ENCODE measurements at regions not wholly inside any gene's neighbourhood (a gene's known extent, or its start where the extent isn't known, plus 50 kb on each side); places are given as distances from the start of the nearest gene placed in this dataset.

- no peak for DNase-seq (ENCODE audit: low read depth, low spot score)
Measured at GRCh38 chr5:155969537-155969936, 357.4 kb upstream of the SGCD start.

- DNase-seq (ENCODE audit: low read depth, low spot score) = no peak
Measured at GRCh38 chr5:155974369-155974768, 352.6 kb upstream of the SGCD start.

- no peak for DNase-seq (ENCODE audit: low read depth, low spot score)
Measured at GRCh38 chr5:155978850-155979249, 348.1 kb upstream of the SGCD start.

GRCh38 chr5:155982354-155982753, 344.6 kb upstream of the SGCD start:
- DNase-seq (ENCODE audit: low read depth, low spot score) = no peak

- no peak for DNase-seq (ENCODE audit: low read depth, low spot score)
Measured at GRCh38 chr5:155983954-155984353, 343.0 kb upstream of the SGCD start.

- DNase-seq (ENCODE audit: low read depth, low spot score) = no peak
Measured at GRCh38 chr5:155987265-155987810, 339.6 kb upstream of the SGCD start.

GRCh38 chr5:155989879-155990278, 337.1 kb upstream of the SGCD start:
- DNase-seq (ENCODE audit: low read depth, low spot score) = no peak

- DNase-seq (ENCODE audit: low read depth, low spot score) = no peak
Measured at GRCh38 chr5:155996123-155996522, 330.8 kb upstream of the SGCD start.

GRCh38 chr5:155998257-155998656, 328.7 kb upstream of the SGCD start:
- no peak for DNase-seq (ENCODE audit: low read depth, low spot score)

GRCh38 chr5:156000115-156000514, 326.8 kb upstream of the SGCD start:
- no peak for DNase-seq (ENCODE audit: low read depth, low spot score)

GRCh38 chr5:156004754-156005153, 322.2 kb upstream of the SGCD start:
- DNase-seq (ENCODE audit: low read depth, low spot score) = no peak

GRCh38 chr5:156006026-156006647, 320.8 kb upstream of the SGCD start:
- no peak for DNase-seq (ENCODE audit: low read depth, low spot score)

- no peak for DNase-seq (ENCODE audit: low read depth, low spot score)
Measured at GRCh38 chr5:156008844-156009243, 318.1 kb upstream of the SGCD start.

- DNase-seq (ENCODE audit: low read depth, low spot score) = no peak
Measured at GRCh38 chr5:156009583-156009982, 317.4 kb upstream of the SGCD start.

GRCh38 chr5:156015137-156015536, 311.8 kb upstream of the SGCD start:
- no peak for DNase-seq (ENCODE audit: low read depth, low spot score)

GRCh38 chr5:156019130-156019529, 307.8 kb upstream of the SGCD start:
- DNase-seq (ENCODE audit: low read depth, low spot score) = no peak

- no peak for DNase-seq (ENCODE audit: low read depth, low spot score)
Measured at GRCh38 chr5:156019571-156020180, 307.3 kb upstream of the SGCD start.

GRCh38 chr5:156020647-156021046, 306.3 kb upstream of the SGCD start:
- no peak for DNase-seq (ENCODE audit: low read depth, low spot score)

- DNase-seq (ENCODE audit: low read depth, low spot score) = no peak
Measured at GRCh38 chr5:156021866-156022265, 305.1 kb upstream of the SGCD start.

GRCh38 chr5:156025656-156026055, 301.3 kb upstream of the SGCD start:
- no peak for DNase-seq (ENCODE audit: low read depth, low spot score)

GRCh38 chr5:156031181-156031580, 295.8 kb upstream of the SGCD start:
- no peak for DNase-seq (ENCODE audit: low read depth, low spot score)

GRCh38 chr5:156036640-156037039, 290.3 kb upstream of the SGCD start:
- DNase-seq (ENCODE audit: low read depth, low spot score) = peak; percentile 6

GRCh38 chr5:156037151-156037909, 289.6 kb upstream of the SGCD start:
- DNase-seq (ENCODE audit: low read depth, low spot score) = no peak
